GM19328 (cell line): ENCODE measurements at regions not wholly inside any gene's neighbourhood (a gene's known extent, or its start where the extent isn't known, plus 50 kb on each side); places are given as distances from the start of the nearest gene placed in this dataset.

Source experiments
- ATAC-seq: cut with Tn5 transposase; IDR thresholded peaks from one replicate; pipeline ENCODE4 v1.9.1; 2021; ENCODE audit warnings: mild to moderate bottlenecking, moderate library complexity; ENCODE audit not compliant: unreplicated experiment

DNA sequence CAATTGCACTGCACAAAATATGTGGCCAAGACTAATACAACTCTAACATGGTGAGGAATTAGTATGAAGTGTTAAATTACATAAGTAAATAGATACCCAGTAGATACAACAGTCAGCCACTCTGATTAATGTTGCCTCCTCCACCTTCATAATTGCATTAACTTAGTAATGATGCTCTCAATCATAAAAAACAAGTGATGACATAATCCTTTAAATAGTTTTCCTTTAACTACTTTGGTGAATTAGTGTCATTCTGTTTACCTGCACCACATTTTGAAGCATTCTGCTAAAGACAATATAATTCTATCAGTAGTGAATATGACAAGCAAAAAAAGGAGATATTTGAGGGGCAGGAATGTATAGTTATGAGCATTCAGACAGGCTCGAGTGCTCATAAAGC is 265.9 kb upstream of the SLC24A2 start:
- no peak for ATAC-seq

GRCh38 chr9:20048985-20049384 is 260.1 kb upstream of the SLC24A2 start:
- no peak for ATAC-seq

DNA sequence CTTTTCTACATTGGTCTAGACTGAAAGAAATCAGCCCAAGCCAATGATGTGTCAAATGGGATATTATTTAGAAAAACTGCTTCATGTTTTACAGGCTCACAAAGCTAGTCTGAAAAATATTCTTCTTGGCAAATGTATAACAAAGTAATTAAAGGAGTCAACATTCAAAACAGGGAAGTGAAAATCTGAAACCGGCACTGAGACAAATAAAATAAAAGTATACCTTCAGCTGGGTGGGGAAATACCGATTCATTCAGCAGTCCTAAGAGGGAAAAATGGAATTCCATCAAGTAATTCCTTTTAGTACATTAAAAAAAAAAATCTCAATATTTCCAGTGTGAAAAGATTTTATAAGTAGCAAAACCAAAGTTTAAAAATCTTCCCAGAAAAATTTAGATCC is 259.6 kb upstream of the SLC24A2 start:
- no peak for ATAC-seq

- no peak for ATAC-seq
Observed at GRCh38 chr9:20044686-20045085, 255.8 kb upstream of the SLC24A2 start.

DNA sequence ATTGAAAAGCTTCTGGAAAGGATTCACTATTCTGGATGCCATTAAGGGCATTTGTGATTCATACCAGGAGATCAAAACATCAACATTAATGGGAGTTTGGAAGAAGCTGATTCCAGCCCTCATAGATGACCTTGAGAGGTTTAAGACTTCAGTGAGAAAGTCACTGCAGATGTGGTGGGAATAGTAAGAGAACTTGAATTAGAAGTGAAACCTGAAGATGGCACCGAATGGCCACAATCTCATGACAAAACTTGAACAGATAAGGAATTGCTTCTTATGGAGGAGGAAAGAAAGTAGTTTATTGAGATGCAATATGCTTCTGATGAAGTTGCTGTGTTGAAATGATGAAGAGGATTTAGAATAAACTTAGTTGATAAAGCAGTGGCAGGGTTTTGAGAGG is 254.6 kb upstream of the SLC24A2 start:
- ATAC-seq, result no peak

GRCh38 chr9:20043035-20043434 is 254.2 kb upstream of the SLC24A2 start:
- no peak for ATAC-seq

DNA sequence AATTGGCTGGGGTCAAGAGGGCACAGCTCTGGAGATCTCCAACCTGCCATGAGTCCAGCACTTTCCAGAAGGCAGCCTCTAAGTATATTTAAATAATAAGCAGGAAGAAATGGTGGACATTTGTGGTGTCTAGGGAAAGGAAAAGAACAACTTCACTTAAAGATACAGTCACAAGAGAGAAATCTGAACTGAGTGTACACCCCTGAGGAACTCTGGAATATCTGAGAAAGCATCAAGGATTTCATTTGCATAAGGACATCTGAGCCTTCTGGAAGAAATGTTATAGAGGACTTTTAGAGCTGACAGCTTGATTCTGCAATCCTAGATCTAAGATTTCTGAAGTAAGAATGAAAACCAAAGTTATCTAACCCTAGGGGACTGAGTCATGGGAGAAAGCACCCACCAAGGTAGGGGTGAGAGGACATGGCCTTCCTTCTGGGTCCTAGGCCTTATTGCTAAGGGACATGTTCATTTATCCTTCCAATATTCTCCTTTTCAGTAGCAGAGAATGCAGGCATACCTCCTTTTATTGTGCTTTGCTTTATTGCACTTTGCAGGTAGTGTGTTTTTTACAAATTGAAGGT is 253.4 kb upstream of the SLC24A2 start:
- no peak for ATAC-seq

GRCh38 chr9:20041697-20042081 is 252.9 kb upstream of the SLC24A2 start:
- ATAC-seq, result no peak

DNA sequence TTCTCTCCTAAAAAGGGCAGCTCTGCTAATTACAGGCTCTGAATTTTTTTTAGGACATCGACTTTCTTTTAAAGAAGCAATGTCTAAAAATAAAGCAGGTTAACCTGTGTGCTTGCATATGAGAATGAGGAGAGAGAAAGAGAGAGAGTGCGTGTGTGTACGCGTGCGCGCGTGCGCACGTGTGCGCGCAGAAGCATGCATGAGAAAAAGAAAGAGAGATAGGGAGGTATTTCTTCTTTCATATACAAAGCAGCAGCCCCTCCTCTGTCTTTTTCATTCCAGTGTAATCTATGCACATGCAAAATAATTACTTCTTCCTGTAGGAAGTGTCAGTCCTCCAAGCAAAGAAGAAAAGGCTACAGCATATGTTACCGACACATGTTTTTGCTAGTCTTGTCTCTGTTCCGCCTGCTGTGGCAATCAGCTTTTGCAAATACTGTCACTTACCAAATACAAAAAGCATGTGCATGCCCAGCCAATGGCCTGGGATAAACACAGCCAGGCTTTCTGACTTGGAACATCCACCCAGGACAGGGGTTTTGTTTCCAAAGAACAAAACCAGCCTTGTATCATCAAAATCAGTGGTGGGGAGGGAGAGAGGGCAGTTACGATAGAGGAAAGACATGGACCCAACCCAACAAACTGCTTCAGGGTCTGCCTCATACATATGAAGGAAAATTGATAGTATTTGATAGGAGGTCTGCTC is 252.3 kb upstream of the SLC24A2 start:
- ATAC-seq, result no peak

DNA sequence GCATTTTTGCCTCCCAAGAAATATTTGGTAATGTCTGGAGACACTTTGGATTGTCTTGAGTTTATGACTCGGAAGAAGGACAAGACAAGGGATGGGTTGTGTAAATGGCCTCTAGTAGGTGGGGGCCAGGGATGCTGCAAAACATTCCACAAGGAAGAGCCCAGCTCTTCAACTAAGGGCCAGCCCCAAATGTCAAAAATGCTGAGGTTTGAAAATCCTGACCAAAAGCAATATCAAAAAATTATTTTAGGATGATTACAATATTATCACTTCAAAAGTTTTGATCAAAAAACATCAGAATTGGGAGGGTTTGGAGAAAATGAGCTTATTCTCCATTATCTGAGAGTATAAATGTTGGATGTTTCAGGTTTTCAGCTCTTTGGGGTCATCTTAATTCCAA is 248.9 kb upstream of the SLC24A2 start:
- ATAC-seq, result no peak

DNA sequence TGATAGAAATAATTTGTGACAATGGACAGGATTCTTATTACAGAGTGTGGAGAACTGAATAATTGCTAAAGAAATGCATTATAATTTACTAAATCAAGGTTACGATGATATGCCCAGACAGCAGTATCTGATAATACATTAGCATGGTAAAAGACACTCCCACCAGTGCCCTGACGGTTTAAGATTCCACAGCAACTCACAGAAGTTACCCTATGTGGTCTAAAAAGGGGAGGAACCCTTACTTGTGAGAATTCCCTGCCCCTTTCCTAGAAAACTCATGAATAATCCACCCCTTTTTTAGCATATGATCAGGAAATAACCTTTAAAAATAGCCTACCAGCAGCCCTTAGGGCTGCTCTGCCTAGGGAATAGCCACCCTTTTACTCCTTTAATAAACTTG is 244.7 kb upstream of the SLC24A2 start:
- ATAC-seq, result no peak

DNA sequence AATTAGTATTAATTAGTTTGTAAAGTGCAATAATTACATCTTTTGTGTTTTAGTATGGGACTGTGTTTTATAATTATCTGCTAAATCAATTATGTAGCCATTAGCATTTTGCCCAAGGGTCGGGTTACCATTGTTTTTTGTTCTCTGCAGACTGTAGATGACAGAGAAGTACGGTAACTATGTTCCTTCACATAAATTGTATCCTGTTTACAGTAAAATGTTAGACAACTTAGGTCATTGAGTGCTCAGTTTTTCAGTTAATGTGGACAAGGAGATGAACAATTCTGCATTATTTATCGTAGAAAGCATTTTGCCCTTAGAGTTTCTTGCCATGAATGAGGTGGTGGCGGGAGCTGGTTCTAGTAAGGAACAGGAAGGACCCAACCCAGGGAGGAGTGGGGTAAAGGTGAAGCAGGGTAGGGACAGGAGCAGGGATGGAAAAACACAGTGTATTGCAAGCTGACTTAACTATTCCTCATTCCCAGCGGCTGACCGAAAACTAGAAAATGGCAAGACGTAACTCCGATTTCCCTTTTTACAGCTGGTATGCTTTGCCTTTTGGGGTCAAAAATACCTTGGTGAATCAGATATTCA is 243.7 kb upstream of the SLC24A2 start:
- ATAC-seq, result no peak

GRCh38 chr9:20031836-20032235 is 243.0 kb upstream of the SLC24A2 start:
- ATAC-seq, result no peak

GRCh38 chr9:20030671-20031070 is 241.8 kb upstream of the SLC24A2 start:
- ATAC-seq, result no peak

GRCh38 chr9:20030221-20030620 is 241.4 kb upstream of the SLC24A2 start:
- ATAC-seq, result no peak

GRCh38 chr9:20028849-20029231 is 240.0 kb upstream of the SLC24A2 start:
- ATAC-seq, result no peak

- no peak for ATAC-seq
Observed at GRCh38 chr9:20028192-20028848, 239.5 kb upstream of the SLC24A2 start.

DNA sequence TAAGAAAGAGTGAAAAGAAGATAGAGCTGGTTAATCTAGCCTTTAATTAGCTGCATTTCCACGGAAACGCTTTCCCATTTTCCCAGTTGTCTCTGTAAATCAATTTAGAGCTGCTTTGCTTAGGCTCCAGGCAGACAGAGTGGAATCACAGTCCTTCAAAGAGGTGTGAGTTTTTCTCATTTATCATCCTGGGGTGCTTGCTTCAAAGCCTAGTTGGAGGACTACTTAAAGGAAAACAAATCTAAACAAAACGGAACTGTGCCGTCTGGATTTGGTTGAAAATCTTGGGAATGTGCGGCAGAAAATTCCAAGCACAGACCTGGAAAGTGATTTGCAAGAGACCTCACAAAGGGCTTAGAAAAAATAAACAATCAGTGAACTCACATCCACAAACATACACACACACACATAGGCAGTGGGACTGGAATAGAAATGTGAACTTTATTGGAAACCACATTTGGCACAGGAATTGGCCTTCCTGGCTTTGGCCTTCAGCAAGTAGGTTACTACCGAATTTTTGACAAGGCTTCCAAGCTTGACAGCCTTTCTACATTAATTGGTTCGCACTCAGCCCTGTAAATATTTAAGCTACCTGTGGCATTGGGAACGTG is 235.2 kb upstream of the SLC24A2 start:
- no peak for ATAC-seq

DNA sequence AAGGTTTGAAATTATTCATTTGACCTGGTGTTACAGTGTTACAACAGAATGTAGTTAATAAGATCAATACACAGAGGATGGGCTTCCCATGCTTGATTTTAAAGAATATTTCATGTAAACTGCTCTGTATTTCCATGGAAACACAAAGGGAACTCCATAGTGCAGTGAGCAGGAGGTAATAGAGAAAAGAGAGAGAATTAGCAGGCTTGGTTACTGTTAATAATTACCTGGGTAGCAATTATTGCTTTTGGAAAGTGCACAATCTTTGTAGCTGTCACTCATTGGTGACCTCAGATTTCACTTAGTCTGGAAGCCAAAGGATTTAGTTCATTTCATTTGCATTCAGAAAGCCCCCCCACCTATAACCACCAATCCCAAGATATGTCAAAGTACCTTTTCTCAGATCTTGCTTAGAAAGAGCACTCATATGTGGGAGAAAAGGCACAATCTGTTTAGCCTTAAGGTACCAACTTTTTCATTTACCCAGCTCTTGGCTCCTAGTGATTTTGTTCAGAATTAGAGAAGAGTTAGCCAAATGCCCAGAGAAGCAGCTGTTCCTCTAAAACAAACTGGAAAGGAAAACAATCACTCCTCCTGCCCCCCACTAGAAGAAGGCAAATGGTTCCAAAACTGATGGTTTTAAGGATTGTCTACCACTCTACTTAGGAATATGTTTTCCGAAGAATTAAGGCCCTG is 234.5 kb upstream of the SLC24A2 start:
- no peak for ATAC-seq

DNA sequence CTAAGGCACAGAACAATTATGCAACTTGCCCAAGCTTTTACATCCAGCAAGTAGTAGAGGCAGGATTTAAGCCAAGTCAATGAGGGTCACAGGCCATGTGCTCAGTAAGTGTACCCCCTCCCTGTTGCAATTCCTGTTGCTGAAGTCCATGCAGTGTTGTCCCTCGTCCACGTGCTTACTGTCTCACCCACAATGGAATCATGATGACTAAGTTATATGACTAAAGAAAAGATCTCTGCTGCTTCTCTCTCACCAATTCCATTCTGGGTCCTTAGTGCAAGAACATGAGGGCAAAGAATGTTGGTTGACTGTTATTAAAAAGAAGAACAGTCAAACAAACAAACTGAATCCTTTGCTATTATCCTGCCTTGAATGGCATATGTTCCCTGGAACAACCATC is 233.6 kb upstream of the SLC24A2 start:
- no peak for ATAC-seq

DNA sequence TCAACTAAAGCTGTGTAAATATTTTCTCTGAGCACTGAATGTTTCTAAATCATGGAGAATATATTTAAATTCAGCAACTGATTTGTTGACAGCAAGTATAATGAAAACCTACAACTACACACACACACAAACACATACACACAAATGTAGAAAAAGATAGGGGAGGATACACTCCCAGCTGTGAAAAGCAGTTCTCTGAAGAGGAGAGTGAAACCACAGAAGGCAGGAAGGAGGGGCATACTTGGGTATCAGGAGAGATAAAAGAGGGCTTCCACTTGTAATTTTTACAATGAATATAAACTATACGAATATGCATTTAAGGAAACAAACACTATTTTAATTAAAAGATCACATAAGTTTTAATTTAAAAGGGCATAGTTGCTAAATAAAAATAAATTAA is 227.8 kb upstream of the SLC24A2 start:
- ATAC-seq, result no peak
